Heart right ventricle (tissue), 16 donors: ENCODE measurements at regions not wholly inside any gene's neighbourhood (a gene's known extent, or its start where the extent isn't known, plus 50 kb on each side); places are given as distances from the start of the nearest gene placed in this dataset.

Source experiments
- ATAC-seq, 8 donors: fragments of 200-7000 bp; cut with Tn5 transposase; one replicate each; pipeline ENCODE4 v1.9.1; 2020; ENCODE audit warnings: mild to moderate bottlenecking in 8 of 8, moderate library complexity in 8 of 8, moderate number of reproducible peaks in 1 of 8
- DNase-seq, 2 donors: peaks; one replicate each; pipeline ENCODE4 v3.0.0-alpha.2; 2020
- H3K27ac ChIP-seq, 10 donors: fragments of 200-600 bp; sonication (generic) in 2 of 10; one replicate each; pipeline versions ENCODE4 v1.5.0 to v1.8.0; 2020 to 2022; ENCODE audit warnings: mild to moderate bottlenecking in 3 of 10
- H3K27me3 ChIP-seq, 7 donors: fragments of 200-600 bp; one replicate each; pipeline ENCODE4 v1.8.0; 2021 to 2022; ENCODE audit warnings: mild to moderate bottlenecking in 2 of 7
- H3K36me3 ChIP-seq, 9 donors: fragments of 200-600 bp; sonication (generic) in 1 of 9; one replicate each; pipeline versions ENCODE4 v1.5.0 to v1.8.0; 2020 to 2022; ENCODE audit warnings: mild to moderate bottlenecking in 2 of 9
- H3K4me1 ChIP-seq, 9 donors: fragments of 200-600 bp; sonication (generic) in 1 of 9; one replicate each; pipeline versions ENCODE4 v1.5.0 to v1.8.0; 2020 to 2022; ENCODE audit warnings: mild to moderate bottlenecking in 4 of 9
- H3K4me3 ChIP-seq, 10 donors: fragments of 200-600 bp; sonication (generic) in 2 of 10; one replicate each; pipeline versions ENCODE4 v1.5.0 to v1.8.0; 2020 to 2022; ENCODE audit warnings: mild to moderate bottlenecking in 7 of 10, moderate library complexity in 2 of 10
- H3K9me3 ChIP-seq, 11 donors: fragments of 200-600 bp in 10 of 11; sonication (generic) in 2 of 11; one replicate each; pipeline versions ENCODE4 v1.5.0 to v1.8.0; 2013 to 2022; ENCODE audit warnings: mild to moderate bottlenecking in 2 of 11, control low read depth in 1 of 11, moderate library complexity in 1 of 11
- WGBS, 2 donors: extraction: QIAGEN DNeasy Blood & Tissue Kit; methylation state at CpG; one replicate each; pipeline ENCODE4 v1.1.7; 2013; ENCODE audit warnings: inconsistent platforms in 1 of 2; 5-methylcytosine and 5-hydroxymethylcytosine counted together
- intact Hi-C, 10 donors: fragments of 100-400 bp; cut with DNase I; formaldehyde crosslinking; loops; one replicate each; pipeline versions ENCODE4 v1.11.1 to v1.14.2; 2022
- TF ChIP-seq, protein P1 (sequence below), 9 donors: fragments of 200-600 bp; sonication (generic) in 2 of 9; IDR thresholded peaks; one replicate each; pipeline versions ENCODE4 v1.5.0 to v1.8.0; 2021 to 2022; ENCODE audit warnings: antibody characterized with exemption in 9 of 9, mild to moderate bottlenecking in 5 of 9, moderate library complexity in 1 of 9
- donor health status: Arrhythmogenic right ventricular cardiomyopathy.
- donor health status: ischemic (EF 13 %, LVEDD 7.1; RV severe dilation, severe dysfunction).
- donor health status: healthy with polysubstance abuse.
- donor health status: DM: no; HTN: yes; CAD: no.
- donor health status: DM: no; HTN: no; CAD: no.
- donor health status: ischemic (EF 25% LVEDD 6.9; RV normal size, moderate dysfunction).
- donor health status: ischemic (EF 25% LVEDD 5.7; RV mildly dilated, moderate dysfunction).
- donor health status: healthy.
- donor health status: DM: yes; HTN: yes; CAD: no.
- donor health status: Ischemic cardiomyopathy.
- donor health status: ischemic (EF 35%, LVEDD 5.7; RV mildly dilated, moderate dysfunction).
- donor health status: nonischemic (EF 11% LVEDD 7.7; RV severe dilation, severe dysfunction).
- donor health status: DM: yes; HTN: yes; CAD: no.
- donor health status: PGD.
- donor health status: ischemic (EF 29% LVEDD 5.4; RV normal size, mild dysfunction).
- donor health status: nonischemic (EF 23%, LVEDD 6.1; RV moderate dilation, normal function).

GRCh38 chr2:153308466-153308865 lies 170.1 kb downstream of the RPRM start:
- DNase-seq: no peak
- H3K27ac ChIP-seq: no peak overlapping the region
- WGBS, 2 donors: 90 to 95% methylated on average over 2 of the region's 2 CpGs
- no peaks in the 10 kb centered on the region for H3K9me3 ChIP-seq
- no peak for ATAC-seq
- no peaks in the 10 kb centered on the region for H3K27me3 ChIP-seq
- intact Hi-C loops: no loop called here
- H3K36me3 ChIP-seq: no peaks in the 10 kb centered on the region
- TF ChIP-seq, protein P1, sequence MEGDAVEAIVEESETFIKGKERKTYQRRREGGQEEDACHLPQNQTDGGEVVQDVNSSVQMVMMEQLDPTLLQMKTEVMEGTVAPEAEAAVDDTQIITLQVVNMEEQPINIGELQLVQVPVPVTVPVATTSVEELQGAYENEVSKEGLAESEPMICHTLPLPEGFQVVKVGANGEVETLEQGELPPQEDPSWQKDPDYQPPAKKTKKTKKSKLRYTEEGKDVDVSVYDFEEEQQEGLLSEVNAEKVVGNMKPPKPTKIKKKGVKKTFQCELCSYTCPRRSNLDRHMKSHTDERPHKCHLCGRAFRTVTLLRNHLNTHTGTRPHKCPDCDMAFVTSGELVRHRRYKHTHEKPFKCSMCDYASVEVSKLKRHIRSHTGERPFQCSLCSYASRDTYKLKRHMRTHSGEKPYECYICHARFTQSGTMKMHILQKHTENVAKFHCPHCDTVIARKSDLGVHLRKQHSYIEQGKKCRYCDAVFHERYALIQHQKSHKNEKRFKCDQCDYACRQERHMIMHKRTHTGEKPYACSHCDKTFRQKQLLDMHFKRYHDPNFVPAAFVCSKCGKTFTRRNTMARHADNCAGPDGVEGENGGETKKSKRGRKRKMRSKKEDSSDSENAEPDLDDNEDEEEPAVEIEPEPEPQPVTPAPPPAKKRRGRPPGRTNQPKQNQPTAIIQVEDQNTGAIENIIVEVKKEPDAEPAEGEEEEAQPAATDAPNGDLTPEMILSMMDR (IDR thresholded peaks at IDR 0.05): no peak
- no peak overlapping the region for H3K4me3 ChIP-seq
- no peaks in the 10 kb centered on the region for H3K4me1 ChIP-seq

DNA sequence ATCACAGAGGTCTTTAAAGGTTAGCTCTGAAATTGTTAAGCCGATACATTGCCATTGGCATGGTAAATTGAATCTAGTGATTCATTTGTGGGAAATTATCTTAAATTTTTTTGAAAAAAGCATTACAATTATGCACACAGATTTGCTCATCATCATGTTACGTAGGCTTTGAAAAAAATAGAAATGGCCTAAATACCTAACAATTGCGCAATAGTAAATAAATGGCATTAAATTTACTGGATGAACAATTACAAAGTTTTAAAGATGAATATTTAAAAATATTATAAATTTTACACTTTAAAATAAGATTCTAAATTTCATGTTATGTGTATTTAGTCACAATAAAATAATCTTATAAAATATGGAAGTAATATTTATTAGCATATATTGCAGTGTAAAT lies 171.3 kb downstream of the RPRM start:
- TF ChIP-seq, protein P1 (IDR thresholded peaks at IDR 0.05): no peak

DNA sequence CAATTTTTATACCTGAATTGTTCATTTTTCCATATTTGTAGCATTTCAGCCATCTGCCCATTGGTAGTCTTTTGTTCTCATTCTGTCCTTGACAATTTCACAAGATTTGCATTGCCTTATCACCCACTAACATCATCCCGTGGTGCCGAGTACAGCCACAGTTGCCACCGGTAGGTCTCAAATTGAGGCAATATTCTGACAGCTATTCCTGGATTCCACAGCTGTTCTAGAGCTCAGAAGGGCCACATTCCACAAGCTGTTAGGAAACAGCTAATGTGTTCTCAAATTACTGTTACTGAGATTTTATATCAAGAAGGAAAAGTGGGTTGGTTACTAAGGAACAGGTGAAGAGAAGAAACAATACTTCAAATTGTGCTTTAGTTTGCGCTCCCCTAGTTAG lies 178.8 kb downstream of the RPRM start:
- DNase-seq (no peak), ATAC-seq (no peak)
- WGBS, 2 donors: 90 to 91% methylated on average over 4 of the region's 4 CpGs
- no peaks in the 10 kb centered on the region for H3K4me1 ChIP-seq
- no peak overlapping the region for H3K4me3 ChIP-seq
- H3K36me3 ChIP-seq: no peaks in the 10 kb centered on the region
- no peaks in the 10 kb centered on the region for H3K27me3 ChIP-seq
- H3K9me3 ChIP-seq: peaks cover 0 to 9% (median 0%) of the 10 kb centered on the region in 11 donors
- intact Hi-C loops: no loop called here
- TF ChIP-seq, protein P1 (IDR thresholded peaks at IDR 0.05): no peak
- no peak overlapping the region for H3K27ac ChIP-seq

More for the DNA sequence above, 171.3 kb downstream of the RPRM start:
- Histone ChIP-seq H3K27ac (no peak overlapping the region), H3K27me3 (no peaks in the 10 kb centered on the region), H3K4me1 (no peaks in the 10 kb centered on the region), H3K36me3 (no peaks in the 10 kb centered on the region), H3K9me3 (peaks cover 0 to 9% (median 0%) of the 10 kb centered on the region in 11 donors), H3K4me3 (no peak overlapping the region)
- DNase-seq: no peak
- intact Hi-C loops: no loop called here
- ATAC-seq: no peak
- WGBS, 2 donors: 61 to 77% methylated on average over 3 of the region's 3 CpGs

DNA sequence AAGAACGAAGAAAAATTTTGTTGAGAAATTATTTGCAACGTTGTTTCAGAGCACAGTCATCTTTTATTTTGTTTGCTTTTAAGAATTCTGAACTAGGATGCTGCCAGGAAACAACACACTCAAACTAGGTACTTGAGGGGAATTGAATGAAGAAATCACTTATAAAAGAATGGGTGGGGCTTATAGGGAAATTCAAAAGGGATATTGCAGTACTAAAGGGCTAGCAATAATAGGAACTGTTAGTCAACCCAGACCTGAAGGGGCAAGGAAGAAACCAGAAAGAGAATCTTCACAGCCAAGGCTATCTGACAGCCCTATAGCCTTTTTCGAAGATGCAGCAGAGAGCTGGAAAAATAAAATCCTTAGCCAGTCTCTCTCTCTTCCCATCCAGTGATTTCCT lies 179.3 kb downstream of the RPRM start:
- no peaks in the 10 kb centered on the region for H3K27me3 ChIP-seq
- H3K4me3 ChIP-seq: no peak overlapping the region
- peaks cover 0 to 9% (median 0%) of the 10 kb centered on the region in 11 donors for H3K9me3 ChIP-seq
- TF ChIP-seq, protein P1 (IDR thresholded peaks at IDR 0.05): no peak
- no peak for DNase-seq
- intact Hi-C loops: no loop called here
- H3K36me3 ChIP-seq: no peaks in the 10 kb centered on the region
- no peak for ATAC-seq
- H3K27ac ChIP-seq: no peak overlapping the region
- 73 to 78% methylated on average over 3 of the region's 3 CpGs for WGBS, 2 donors
- H3K4me1 ChIP-seq: no peaks in the 10 kb centered on the region
